GM23338 (cell line): ENCODE measurements at regions not wholly inside any gene's neighbourhood (a gene's known extent, or its start where the extent isn't known, plus 50 kb on each side); places are given as distances from the start of the nearest gene placed in this dataset.

Experiments
- ATAC-seq: fragments of 200-7000 bp; cut with Tn5 transposase; 3 replicates; pipeline ENCODE4 v1.9.1; 2020
- DNase-seq: peaks from one replicate; pipeline ENCODE4 v3.0.0-alpha.2; 2015; ENCODE audit warnings: low spot score
- H2AFZ ChIP-seq: fragments of 200-600 bp; sonication (generic); 2 replicates; pipeline ENCODE4 v1.8.0; 2016; ENCODE audit warnings: antibody characterized with exemption, mild to moderate bottlenecking, moderate library complexity
- H3F3A ChIP-seq: fragments of 200-600 bp; sonication (generic); replicated peaks from 2 replicates; pipeline ENCODE4 v1.8.0; 2017; ENCODE audit warnings: antibody characterized with exemption, mixed run types, low read depth
- H3K27ac ChIP-seq: fragments of 200-600 bp; sonication (generic); 2 replicates; pipeline ENCODE4 v1.6.1; 2016; ENCODE audit warnings: low read depth
- H3K27me3 ChIP-seq: fragments of 200-600 bp; sonication (generic); 2 replicates; pipeline ENCODE4 v1.8.0; 2016; ENCODE audit warnings: mild to moderate bottlenecking, mixed run types, moderate library complexity; ENCODE audit not compliant: insufficient read depth
- H3K36me3 ChIP-seq: fragments of 200-600 bp; sonication (generic); 2 replicates; pipeline ENCODE4 v1.8.0; 2016; ENCODE audit warnings: mild to moderate bottlenecking; ENCODE audit not compliant: insufficient read depth
- H3K4me1 ChIP-seq: fragments of 200-600 bp; sonication (generic); 2 replicates; pipeline ENCODE4 v1.8.0; 2016; ENCODE audit warnings: mild to moderate bottlenecking, moderate library complexity; ENCODE audit not compliant: insufficient read depth
- H3K4me2 ChIP-seq: fragments of 200-600 bp; sonication (generic); 2 replicates; pipeline ENCODE4 v1.7.1; 2017; ENCODE audit warnings: mixed run types
- H3K4me3 ChIP-seq: fragments of 200-600 bp; sonication (generic); 2 replicates; pipeline ENCODE4 v1.6.1; 2016; ENCODE audit warnings: mixed run types
- H3K79me2 ChIP-seq: fragments of 200-600 bp; sonication (generic); replicated peaks from 2 replicates; pipeline ENCODE4 v1.8.0; 2017; ENCODE audit warnings: mild to moderate bottlenecking; ENCODE audit not compliant: insufficient read depth
- H3K9me2 ChIP-seq: fragments of 200-600 bp; sonication (generic); 2 replicates; pipeline ENCODE4 v1.8.0; 2017; ENCODE audit not compliant: insufficient read depth
- H4K20me1 ChIP-seq: fragments of 200-600 bp; sonication (generic); replicated peaks from 2 replicates; pipeline ENCODE4 v1.8.0; 2017; ENCODE audit warnings: mild to moderate bottlenecking; ENCODE audit not compliant: insufficient read depth
- H3K27ac Mint-ChIP-seq: 2 replicates; pipeline ENCODE4 v1.8.0; 2020; ENCODE audit warnings: inconsistent platforms, mild to moderate bottlenecking, moderate library complexity, mixed read lengths
- H3K27me3 Mint-ChIP-seq: 3 replicates; pipeline ENCODE4 v1.8.0; 2022; ENCODE audit warnings: low read depth, mild to moderate bottlenecking, moderate library complexity, mixed read lengths, inconsistent platforms; ENCODE audit not compliant: insufficient read depth, poor library complexity
- H3K36me3 Mint-ChIP-seq: 3 replicates; pipeline ENCODE4 v1.8.0; 2021; ENCODE audit warnings: low read depth, mild to moderate bottlenecking, inconsistent platforms, moderate library complexity, mixed read lengths
- H3K4me1 Mint-ChIP-seq: 3 replicates; pipeline ENCODE4 v1.8.0; 2020; ENCODE audit warnings: mild to moderate bottlenecking, inconsistent platforms, mixed read lengths
- H3K4me3 Mint-ChIP-seq: 3 replicates; pipeline ENCODE4 v1.8.0; 2021; ENCODE audit warnings: moderate library complexity, mild to moderate bottlenecking, inconsistent platforms, mixed read lengths
- H3K9me3 Mint-ChIP-seq: 3 replicates; pipeline ENCODE4 v1.8.0; 2020; ENCODE audit warnings: moderate library complexity, mild to moderate bottlenecking, inconsistent platforms, mixed read lengths
- CREB1 ChIP-seq: fragments of 250-450 bp; sonication (Bioruptor Pico); IDR thresholded peaks from 2 replicates; pipeline ENCODE4 v1.5.0; 2020; ENCODE audit warnings: low read depth, mild to moderate bottlenecking, moderate library complexity
- ETS1 ChIP-seq: IDR thresholded peaks from 2 replicates; pipeline ENCODE4 v1.6.1; 2016; ENCODE audit warnings: antibody characterized with exemption
- EZH2phosphoT487 ChIP-seq: fragments of 200-600 bp; sonication (generic); IDR thresholded peaks from one replicate; pipeline ENCODE4 v1.8.1; 2018; ENCODE audit warnings: antibody characterized with exemption; ENCODE audit not compliant: unreplicated experiment
- JUNB ChIP-seq: IDR thresholded peaks from one replicate; pipeline ENCODE4 v1.6.1; 2016; ENCODE audit warnings: antibody characterized with exemption; ENCODE audit not compliant: unreplicated experiment
- NANOG ChIP-seq: IDR thresholded peaks from 2 replicates; pipeline ENCODE4 v1.6.1; 2016; ENCODE audit warnings: antibody characterized with exemption, borderline replicate concordance
- POLR2AphosphoS5 ChIP-seq: IDR thresholded peaks from 2 replicates; pipeline ENCODE4 v1.6.1; 2016; ENCODE audit warnings: antibody characterized with exemption, low read depth
- ZNF331 ChIP-seq: fragments of 250-450 bp; sonication (Bioruptor Pico); IDR thresholded peaks from 2 replicates; pipeline ENCODE4 v1.5.0; 2020; ENCODE audit warnings: low read depth, mild to moderate bottlenecking, moderate library complexity
- TF ChIP-seq, protein P1 (sequence below): fragments of 250-450 bp; sonication (Bioruptor Pico); IDR thresholded peaks from 2 replicates; pipeline ENCODE4 v1.5.0; 2020; ENCODE audit warnings: mild to moderate bottlenecking, moderate library complexity
- TF ChIP-seq, protein P2 (sequence below), 2 experiments: fragments of 200-600 bp in 1 of 2; sonication (generic) in 1 of 2; conservative IDR thresholded peaks; 2 replicates each; pipeline versions ENCODE4 v1.5.1 to v1.6.1; 2016 to 2017; ENCODE audit warnings: antibody characterized with exemption in 2 of 2, low read depth in 2 of 2, mild to moderate bottlenecking in 2 of 2, moderate library complexity in 1 of 2

DNA sequence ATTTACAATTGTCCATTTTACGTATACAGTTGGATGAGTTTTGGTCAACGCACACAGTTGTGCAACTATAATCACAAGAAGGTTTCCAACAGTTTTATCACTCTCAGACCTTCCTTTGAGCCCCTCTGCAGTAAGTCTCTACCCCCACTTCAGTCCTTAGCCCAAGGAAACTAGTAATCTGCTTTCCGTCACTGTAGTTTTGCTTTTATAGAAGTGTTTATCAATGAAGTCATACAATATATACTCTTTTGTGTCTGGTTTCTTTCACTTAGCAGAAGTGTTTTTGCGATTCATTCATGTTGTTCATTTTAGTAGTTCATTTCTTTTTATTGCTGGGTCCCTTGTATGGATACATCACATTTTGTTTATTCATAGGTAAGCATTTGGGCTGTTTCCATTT, 92.9 kb upstream of the PIP4K2A start (continued):
- no peak for TF ChIP-seq CREB1 (CRISPR knock-in tag)
- TF ChIP-seq EZH2phosphoT487: no peak
- TF ChIP-seq ETS1: no peak
- no peak for TF ChIP-seq ZNF331
- no peak for TF ChIP-seq POLR2AphosphoS5
- TF ChIP-seq, protein P1, sequence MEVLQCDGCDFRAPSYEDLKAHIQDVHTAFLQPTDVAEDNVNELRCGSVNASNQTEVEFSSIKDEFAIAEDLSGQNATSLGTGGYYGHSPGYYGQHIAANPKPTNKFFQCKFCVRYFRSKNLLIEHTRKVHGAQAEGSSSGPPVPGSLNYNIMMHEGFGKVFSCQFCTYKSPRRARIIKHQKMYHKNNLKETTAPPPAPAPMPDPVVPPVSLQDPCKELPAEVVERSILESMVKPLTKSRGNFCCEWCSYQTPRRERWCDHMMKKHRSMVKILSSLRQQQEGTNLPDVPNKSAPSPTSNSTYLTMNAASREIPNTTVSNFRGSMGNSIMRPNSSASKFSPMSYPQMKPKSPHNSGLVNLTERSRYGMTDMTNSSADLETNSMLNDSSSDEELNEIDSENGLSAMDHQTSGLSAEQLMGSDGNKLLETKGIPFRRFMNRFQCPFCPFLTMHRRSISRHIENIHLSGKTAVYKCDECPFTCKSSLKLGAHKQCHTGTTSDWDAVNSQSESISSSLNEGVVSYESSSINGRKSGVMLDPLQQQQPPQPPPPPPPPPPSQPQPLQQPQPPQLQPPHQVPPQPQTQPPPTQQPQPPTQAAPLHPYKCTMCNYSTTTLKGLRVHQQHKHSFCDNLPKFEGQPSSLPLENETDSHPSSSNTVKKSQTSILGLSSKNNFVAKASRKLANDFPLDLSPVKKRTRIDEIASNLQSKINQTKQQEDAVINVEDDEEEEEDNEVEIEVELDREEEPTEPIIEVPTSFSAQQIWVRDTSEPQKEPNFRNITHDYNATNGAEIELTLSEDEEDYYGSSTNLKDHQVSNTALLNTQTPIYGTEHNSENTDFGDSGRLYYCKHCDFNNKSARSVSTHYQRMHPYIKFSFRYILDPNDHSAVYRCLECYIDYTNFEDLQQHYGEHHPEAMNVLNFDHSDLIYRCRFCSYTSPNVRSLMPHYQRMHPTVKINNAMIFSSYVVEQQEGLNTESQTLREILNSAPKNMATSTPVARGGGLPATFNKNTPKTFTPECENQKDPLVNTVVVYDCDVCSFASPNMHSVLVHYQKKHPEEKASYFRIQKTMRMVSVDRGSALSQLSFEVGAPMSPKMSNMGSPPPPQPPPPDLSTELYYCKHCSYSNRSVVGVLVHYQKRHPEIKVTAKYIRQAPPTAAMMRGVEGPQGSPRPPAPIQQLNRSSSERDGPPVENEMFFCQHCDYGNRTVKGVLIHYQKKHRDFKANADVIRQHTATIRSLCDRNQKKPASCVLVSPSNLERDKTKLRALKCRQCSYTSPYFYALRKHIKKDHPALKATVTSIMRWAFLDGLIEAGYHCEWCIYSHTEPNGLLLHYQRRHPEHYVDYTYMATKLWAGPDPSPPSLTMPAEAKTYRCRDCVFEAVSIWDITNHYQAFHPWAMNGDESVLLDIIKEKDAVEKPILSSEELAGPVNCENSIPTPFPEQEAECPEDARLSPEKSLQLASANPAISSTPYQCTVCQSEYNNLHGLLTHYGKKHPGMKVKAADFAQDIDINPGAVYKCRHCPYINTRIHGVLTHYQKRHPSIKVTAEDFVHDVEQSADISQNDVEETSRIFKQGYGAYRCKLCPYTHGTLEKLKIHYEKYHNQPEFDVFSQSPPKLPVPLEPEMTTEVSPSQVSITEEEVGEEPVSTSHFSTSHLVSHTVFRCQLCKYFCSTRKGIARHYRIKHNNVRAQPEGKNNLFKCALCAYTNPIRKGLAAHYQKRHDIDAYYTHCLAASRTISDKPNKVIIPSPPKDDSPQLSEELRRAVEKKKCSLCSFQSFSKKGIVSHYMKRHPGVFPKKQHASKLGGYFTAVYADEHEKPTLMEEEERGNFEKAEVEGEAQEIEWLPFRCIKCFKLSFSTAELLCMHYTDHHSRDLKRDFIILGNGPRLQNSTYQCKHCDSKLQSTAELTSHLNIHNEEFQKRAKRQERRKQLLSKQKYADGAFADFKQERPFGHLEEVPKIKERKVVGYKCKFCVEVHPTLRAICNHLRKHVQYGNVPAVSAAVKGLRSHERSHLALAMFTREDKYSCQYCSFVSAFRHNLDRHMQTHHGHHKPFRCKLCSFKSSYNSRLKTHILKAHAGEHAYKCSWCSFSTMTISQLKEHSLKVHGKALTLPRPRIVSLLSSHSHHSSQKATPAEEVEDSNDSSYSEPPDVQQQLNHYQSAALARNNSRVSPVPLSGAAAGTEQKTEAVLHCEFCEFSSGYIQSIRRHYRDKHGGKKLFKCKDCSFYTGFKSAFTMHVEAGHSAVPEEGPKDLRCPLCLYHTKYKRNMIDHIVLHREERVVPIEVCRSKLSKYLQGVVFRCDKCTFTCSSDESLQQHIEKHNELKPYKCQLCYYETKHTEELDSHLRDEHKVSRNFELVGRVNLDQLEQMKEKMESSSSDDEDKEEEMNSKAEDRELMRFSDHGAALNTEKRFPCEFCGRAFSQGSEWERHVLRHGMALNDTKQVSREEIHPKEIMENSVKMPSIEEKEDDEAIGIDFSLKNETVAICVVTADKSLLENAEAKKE (CRISPR knock-in tag): no peak
- no peak for TF ChIP-seq NANOG

- Histone ChIP-seq H3K4me3 (no peak overlapping the region), H3K9me2 (no peaks in the 10 kb centered on the region), H3K4me1 (no peaks in the 10 kb centered on the region), H3F3A (no peaks in the 10 kb centered on the region), H3K4me2 (no peak overlapping the region), H2AFZ (no peak overlapping the region), H3K36me3 (no peaks in the 10 kb centered on the region), H3K27ac (no peak overlapping the region), H3K27me3 (no peaks in the 10 kb centered on the region), H4K20me1 (no peaks in the 10 kb centered on the region), H3K79me2 (no peaks in the 10 kb centered on the region)
- DNase-seq (no peak), ATAC-seq (no peak)
- Mint-ChIP-seq H3K9me3 (peaks cover 6% of the 10 kb centered on the region; the same call in 1 of the 3 replicates), H3K4me1 (peaks cover 5% of the 10 kb centered on the region; the same call in 1 of the 3 replicates), H3K4me3 (no peak overlapping the region), H3K36me3 (no peaks in the 10 kb centered on the region), H3K27ac (no peak overlapping the region), H3K27me3 (peaks cover 8% of the 10 kb centered on the region)
- no peak for TF ChIP-seq ETS1
- TF ChIP-seq CREB1 (CRISPR knock-in tag): no peak
- no peak for TF ChIP-seq NANOG
- no peak for TF ChIP-seq JUNB
- TF ChIP-seq, protein P2, sequence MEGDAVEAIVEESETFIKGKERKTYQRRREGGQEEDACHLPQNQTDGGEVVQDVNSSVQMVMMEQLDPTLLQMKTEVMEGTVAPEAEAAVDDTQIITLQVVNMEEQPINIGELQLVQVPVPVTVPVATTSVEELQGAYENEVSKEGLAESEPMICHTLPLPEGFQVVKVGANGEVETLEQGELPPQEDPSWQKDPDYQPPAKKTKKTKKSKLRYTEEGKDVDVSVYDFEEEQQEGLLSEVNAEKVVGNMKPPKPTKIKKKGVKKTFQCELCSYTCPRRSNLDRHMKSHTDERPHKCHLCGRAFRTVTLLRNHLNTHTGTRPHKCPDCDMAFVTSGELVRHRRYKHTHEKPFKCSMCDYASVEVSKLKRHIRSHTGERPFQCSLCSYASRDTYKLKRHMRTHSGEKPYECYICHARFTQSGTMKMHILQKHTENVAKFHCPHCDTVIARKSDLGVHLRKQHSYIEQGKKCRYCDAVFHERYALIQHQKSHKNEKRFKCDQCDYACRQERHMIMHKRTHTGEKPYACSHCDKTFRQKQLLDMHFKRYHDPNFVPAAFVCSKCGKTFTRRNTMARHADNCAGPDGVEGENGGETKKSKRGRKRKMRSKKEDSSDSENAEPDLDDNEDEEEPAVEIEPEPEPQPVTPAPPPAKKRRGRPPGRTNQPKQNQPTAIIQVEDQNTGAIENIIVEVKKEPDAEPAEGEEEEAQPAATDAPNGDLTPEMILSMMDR (conservative IDR thresholded peaks at IDR 0.05; ENCODE audit: low read depth in 2 of 2): no peak
- no peak for TF ChIP-seq POLR2AphosphoS5
These were observed 90.9 kb upstream of the PIP4K2A start for GRCh38 chr10:22805304-22805703.
